ENCODE measurements at regions not wholly inside any gene's neighbourhood (a gene's known extent, or its start where the extent isn't known, plus 50 kb on each side); places are given as distances from the start of the nearest gene placed in this dataset. TPM values are rescaled to one million over a fixed set of nuclear protein-coding genes. Genes with fewer than 3 reads are reported as not detected.

DNA sequence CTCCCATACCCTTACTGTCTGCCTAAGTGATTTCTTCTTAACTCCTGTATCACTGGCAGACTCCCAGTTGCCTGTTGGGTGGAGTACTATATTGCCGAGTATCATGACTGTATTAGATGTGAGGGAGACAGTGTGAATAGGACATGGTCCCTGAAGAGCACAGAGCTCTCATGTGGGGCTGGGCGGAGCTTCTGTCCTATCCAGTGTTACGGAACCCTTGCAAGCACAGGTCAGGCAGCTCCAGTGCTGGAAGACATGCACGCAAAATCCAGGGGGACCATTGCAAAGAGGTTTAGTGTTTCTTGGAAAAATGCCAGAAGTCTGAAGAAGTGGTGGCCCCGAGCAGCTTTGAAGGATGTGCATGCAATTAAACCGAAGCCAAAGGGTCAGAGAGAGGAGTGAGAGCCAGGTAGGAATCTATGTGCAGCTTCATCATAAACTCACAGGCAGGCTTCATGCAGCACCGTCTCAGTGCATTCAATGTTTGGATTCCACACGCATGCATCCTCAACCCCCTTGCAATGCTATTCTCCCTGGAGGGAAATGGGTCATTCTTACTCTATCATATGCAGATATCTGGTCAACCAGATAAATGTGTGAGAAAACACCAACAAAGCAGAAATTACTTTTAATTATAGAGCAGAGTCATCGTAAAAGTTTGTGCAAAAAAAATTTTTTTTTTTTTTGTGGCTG is 49.7 kb upstream of the DHRSX start:
- no peak overlapping the region for H3K27ac Mint-ChIP-seq
- no peaks in the 10 kb centered on the region for H3K4me1 Mint-ChIP-seq (ENCODE audit: low read depth)
- no peak overlapping the region for H3K4me3 ChIP-seq (ENCODE audit: low read length)
- H3K36me3 ChIP-seq (ENCODE audit: insufficient read depth, low read length) = no peaks in the 10 kb centered on the region
- peaks cover 0 to 3% of the 10 kb centered on the region in 2 experiments for H3K27me3 ChIP-seq (ENCODE audit: control insufficient read depth in 1 of 2, insufficient read depth in 2 of 2, low read length in 2 of 2)
- peaks cover 20% of the 10 kb centered on the region for H3K27me3 Mint-ChIP-seq
- intact Hi-C loops (cut with DNase I, micrococcal nuclease) = no loop called here
- ChIA-PET CTCF (no interaction called here), POLR2A (no interaction called here)
- no peak overlapping the region for H3K27ac ChIP-seq (ENCODE audit: low read depth in 1 of 2, low read length in 2 of 2)
- H3K36me3 Mint-ChIP-seq (ENCODE audit: low read depth) = no peaks in the 10 kb centered on the region
- DNase-seq = no peak
- ATAC-seq (ENCODE audit: poor library complexity) = no peak
- TF ChIP-seq, protein P1, sequence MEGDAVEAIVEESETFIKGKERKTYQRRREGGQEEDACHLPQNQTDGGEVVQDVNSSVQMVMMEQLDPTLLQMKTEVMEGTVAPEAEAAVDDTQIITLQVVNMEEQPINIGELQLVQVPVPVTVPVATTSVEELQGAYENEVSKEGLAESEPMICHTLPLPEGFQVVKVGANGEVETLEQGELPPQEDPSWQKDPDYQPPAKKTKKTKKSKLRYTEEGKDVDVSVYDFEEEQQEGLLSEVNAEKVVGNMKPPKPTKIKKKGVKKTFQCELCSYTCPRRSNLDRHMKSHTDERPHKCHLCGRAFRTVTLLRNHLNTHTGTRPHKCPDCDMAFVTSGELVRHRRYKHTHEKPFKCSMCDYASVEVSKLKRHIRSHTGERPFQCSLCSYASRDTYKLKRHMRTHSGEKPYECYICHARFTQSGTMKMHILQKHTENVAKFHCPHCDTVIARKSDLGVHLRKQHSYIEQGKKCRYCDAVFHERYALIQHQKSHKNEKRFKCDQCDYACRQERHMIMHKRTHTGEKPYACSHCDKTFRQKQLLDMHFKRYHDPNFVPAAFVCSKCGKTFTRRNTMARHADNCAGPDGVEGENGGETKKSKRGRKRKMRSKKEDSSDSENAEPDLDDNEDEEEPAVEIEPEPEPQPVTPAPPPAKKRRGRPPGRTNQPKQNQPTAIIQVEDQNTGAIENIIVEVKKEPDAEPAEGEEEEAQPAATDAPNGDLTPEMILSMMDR (IDR thresholded peaks at IDR 0.05) = no peak
- H3K4me1 ChIP-seq (ENCODE audit: insufficient read depth, low read length) = no peaks in the 10 kb centered on the region
- no peaks in the 10 kb centered on the region for H3K9me3 ChIP-seq (ENCODE audit: control insufficient read depth in 1 of 2, insufficient read depth in 1 of 2, low read length in 2 of 2)
- H3K9me3 Mint-ChIP-seq = peaks cover 3% of the 10 kb centered on the region
- H3K4me3 Mint-ChIP-seq = no peak overlapping the region

Small RNA genes lying in the stretch of these regions (microRNA-seq; reads per million reads assigned to microRNA genes)
- gene MIR6089 (ENCODE audit: borderline microRNAs expressed, borderline replicate concordance) = not detected
